ENCODE measurements at regions not wholly inside any gene's neighbourhood (a gene's known extent, or its start where the extent isn't known, plus 50 kb on each side); places are given as distances from the start of the nearest gene placed in this dataset.
"Not testable (repeated sequence)": the region's sequence is repeated elsewhere in the genome, so short reads cannot be mapped to it uniquely, and the experiment has no call there.

DNA sequence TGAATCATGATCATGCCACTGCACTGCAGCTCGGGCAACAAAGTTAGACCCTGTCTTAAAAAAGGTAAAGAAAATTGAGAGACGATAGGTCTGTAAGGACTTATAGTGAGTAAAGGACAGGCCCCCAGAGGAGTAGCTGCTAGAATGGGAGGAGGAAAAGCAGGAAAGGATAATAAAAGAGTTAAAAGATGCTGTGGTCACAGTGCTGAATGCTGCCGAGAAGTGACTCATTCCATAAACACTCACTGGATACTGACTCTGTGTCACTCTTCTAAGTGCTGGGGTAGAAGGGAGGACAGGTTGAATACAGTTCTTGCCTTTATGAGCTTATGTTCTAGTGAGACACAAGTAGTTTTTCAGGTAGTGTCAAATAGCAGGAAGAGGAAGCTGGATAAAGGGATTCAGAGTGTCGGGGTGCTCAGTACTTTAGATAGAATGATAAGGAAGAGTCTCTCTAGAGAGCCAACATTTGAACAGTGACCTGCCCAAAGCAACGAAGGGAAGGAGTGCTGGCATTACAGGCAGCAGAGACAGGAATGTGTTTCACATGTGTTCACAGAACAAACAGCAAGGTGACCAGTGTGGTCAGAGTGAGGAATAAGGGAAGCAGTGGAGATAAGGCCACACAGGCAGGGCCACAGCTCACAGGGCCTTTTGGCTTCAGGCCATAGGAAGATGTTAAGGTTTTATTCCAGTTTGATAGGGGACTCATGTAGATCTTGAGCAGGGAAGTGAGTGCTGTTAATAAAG lies 1240.5 kb downstream of the UQCRFS1 start:
- no peak overlapping the region for H3K27ac ChIP-seq (ENCODE audit: low read depth, low read length)
- WGBS, result 64% methylated on average over 5 of the region's 5 CpGs
- H3K4me3 ChIP-seq (ENCODE audit: low read length), result no peak overlapping the region

DNA sequence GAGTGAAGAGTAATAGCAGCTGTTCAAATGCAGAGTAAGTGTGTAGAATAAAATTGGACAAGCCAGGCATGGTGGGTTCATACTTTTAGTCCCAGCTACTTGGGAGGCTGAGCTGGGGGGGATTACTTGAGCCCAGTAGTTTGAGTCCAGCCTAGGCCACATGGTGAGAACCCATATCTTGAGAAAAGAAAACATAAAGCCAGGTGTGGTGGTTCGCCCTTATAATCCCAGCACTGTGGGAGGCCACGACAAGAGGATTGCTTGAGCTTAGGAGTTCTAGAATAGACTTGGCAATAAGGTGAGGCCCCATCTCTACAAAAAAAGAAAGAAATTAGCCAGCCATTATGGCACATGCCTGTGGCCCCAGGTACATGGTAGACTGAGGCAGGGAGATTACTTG lies 1241.1 kb downstream of the UQCRFS1 start:
- peak overlapping the region; percentile 7; the same call in 1 of the 2 replicates for H3K9ac ChIP-seq (ENCODE audit: low read depth, low read length)
- 79% methylated on average over 2 of the region's 2 CpGs for WGBS
- no peaks in the 10 kb centered on the region for H3K36me3 ChIP-seq (ENCODE audit: insufficient read depth, low read length)
- H3K4me1 ChIP-seq (ENCODE audit: insufficient read depth, low read length), result peaks cover 22% of the 10 kb centered on the region
- no peaks in the 10 kb centered on the region for H3K27me3 ChIP-seq (ENCODE audit: insufficient read depth, low read length)
- peak overlapping the region; percentile 23; the same call in 1 of the 2 replicates for H3K27ac ChIP-seq (ENCODE audit: low read depth, low read length)
- H3K4me3 ChIP-seq (ENCODE audit: low read length), result no peak overlapping the region
- H3K9me3 ChIP-seq (ENCODE audit: insufficient read depth, low read depth, low read length), result no peaks in the 10 kb centered on the region

More for the DNA sequence above, 1240.5 kb downstream of the UQCRFS1 start:
- Histone ChIP-seq H3K36me3 (ENCODE audit: insufficient read depth, low read length) (no peaks in the 10 kb centered on the region), H3K4me1 (ENCODE audit: insufficient read depth, low read length) (peaks cover 22% of the 10 kb centered on the region), H3K9me3 (ENCODE audit: insufficient read depth, low read depth, low read length) (no peaks in the 10 kb centered on the region), H3K27me3 (ENCODE audit: insufficient read depth, low read length) (no peaks in the 10 kb centered on the region), H3K9ac (ENCODE audit: low read depth, low read length) (peak overlapping the region; percentile 7; the same call in 1 of the 2 replicates)

DNA sequence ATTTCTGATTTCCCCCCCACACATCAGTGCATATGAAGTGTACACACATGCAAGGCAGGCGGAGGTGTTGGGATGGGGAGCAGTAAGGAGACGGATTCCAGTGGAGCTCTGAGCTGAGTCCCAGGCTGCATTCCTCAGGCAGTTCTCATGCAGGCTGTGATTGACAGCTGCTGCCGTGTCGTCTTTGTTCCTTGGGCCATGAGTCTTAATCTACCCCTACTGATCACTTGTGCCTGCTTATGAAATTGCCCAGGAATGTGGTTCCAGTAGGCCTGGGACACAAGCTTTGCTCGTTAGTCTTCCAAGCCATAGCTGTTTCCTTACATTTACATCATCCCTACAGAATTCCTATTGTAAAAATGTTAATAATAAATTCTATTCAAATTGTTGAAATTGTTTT lies 1241.9 kb downstream of the UQCRFS1 start:
- Histone ChIP-seq H3K27me3 (ENCODE audit: insufficient read depth, low read length) (no peaks in the 10 kb centered on the region), H3K9me3 (ENCODE audit: insufficient read depth, low read depth, low read length) (no peaks in the 10 kb centered on the region), H3K4me1 (ENCODE audit: insufficient read depth, low read length) (peaks cover 22% of the 10 kb centered on the region), H3K4me3 (ENCODE audit: low read length) (no peak overlapping the region), H3K27ac (ENCODE audit: low read depth, low read length) (no peak overlapping the region), H3K36me3 (ENCODE audit: insufficient read depth, low read length) (no peaks in the 10 kb centered on the region), H3K9ac (ENCODE audit: low read depth, low read length) (peak overlapping the region; percentile 7; the same call in 1 of the 2 replicates)
- WGBS, result 51% methylated on average over 5 of the region's 5 CpGs

DNA sequence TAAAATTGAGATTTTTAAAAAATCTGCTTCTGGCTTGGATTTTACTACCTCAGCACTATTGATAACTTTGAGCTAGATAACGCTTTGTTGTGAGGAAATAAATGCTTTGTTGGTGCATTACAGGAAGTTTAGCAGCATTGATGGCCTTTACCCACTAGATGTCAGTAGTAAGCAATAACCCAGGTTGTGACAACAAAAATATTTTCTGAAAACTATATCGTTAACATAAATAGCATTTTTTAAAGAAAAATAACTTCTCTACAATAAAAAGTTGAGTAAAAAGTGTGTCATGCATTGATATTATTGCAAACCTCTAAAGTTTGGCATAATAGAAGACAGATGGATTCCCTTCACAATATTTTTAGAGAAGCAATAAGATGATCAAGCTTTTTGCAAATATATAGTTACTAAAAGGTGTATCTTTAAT lies 1246.5 kb downstream of the UQCRFS1 start:
- no peak overlapping the region for H3K9ac ChIP-seq (ENCODE audit: low read depth, low read length)
- H3K4me3 ChIP-seq (ENCODE audit: low read length), result no peak overlapping the region
- H3K4me1 ChIP-seq (ENCODE audit: insufficient read depth, low read length), result peaks cover 24% of the 10 kb centered on the region
- H3K36me3 ChIP-seq (ENCODE audit: insufficient read depth, low read length), result no peaks in the 10 kb centered on the region
- WGBS, result 38% methylated on average over 1 of the region's 2 CpGs
- H3K27me3 ChIP-seq (ENCODE audit: insufficient read depth, low read length), result no peaks in the 10 kb centered on the region
- H3K27ac ChIP-seq (ENCODE audit: low read depth, low read length), result no peak overlapping the region
- H3K9me3 ChIP-seq (ENCODE audit: insufficient read depth, low read depth, low read length), result no peaks in the 10 kb centered on the region

DNA sequence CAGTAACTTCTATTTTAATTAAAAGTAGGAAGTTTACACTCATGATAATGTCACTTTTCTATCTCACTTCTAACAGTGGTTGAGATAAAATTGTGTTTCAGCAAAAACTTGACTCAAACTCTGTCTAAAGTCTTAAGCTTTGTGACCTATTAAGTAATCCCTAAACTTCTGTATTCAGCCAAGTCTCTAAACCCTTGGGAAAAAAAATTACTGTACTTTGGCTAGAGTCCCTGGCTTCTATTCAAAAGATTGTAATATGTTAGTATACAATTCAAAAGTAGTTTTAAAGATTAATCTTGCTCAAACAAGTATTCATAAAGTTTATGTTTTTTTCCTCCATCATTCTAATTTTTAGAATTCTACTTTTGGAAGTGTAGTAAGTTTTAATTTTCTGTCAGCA lies 1248.8 kb downstream of the UQCRFS1 start:
- no peaks in the 10 kb centered on the region for H3K36me3 ChIP-seq (ENCODE audit: insufficient read depth, low read length)
- H3K4me3 ChIP-seq (ENCODE audit: low read length), result no peak overlapping the region
- no peak overlapping the region for H3K9ac ChIP-seq (ENCODE audit: low read depth, low read length)
- H3K27me3 ChIP-seq (ENCODE audit: insufficient read depth, low read length), result no peaks in the 10 kb centered on the region
- H3K27ac ChIP-seq (ENCODE audit: low read depth, low read length), result no peak overlapping the region
- H3K9me3 ChIP-seq (ENCODE audit: insufficient read depth, low read depth, low read length), result no peaks in the 10 kb centered on the region
- peaks cover 13% of the 10 kb centered on the region for H3K4me1 ChIP-seq (ENCODE audit: insufficient read depth, low read length)

DNA sequence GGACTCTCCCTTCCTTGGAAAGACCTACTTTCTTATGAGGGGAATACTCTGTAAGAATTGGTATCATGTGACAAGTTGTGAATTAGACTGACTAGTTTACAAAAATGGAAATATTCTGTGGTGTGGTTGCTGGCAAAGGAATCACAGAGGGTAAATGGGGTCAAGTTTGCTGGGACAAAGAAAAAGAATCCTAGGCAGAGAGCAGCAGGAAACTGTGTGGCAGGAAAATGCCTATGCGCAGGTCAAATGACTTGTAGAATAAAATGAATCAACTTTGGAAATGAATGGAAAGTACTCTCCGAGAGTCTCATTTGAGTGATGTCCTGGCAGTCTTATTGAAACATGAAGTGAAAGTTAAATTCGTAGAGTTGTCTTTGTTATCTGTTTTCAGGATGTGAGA lies 1250.7 kb downstream of the UQCRFS1 start:
- Histone ChIP-seq H3K9ac (ENCODE audit: low read depth, low read length) (no peak overlapping the region), H3K4me1 (ENCODE audit: insufficient read depth, low read length) (peaks cover 14% of the 10 kb centered on the region), H3K4me3 (ENCODE audit: low read length) (no peak overlapping the region), H3K27ac (ENCODE audit: low read depth, low read length) (peak overlapping the region; percentile 21; the same call in 1 of the 2 replicates), H3K9me3 (ENCODE audit: insufficient read depth, low read depth, low read length) (no peaks in the 10 kb centered on the region), H3K27me3 (ENCODE audit: insufficient read depth, low read length) (no peaks in the 10 kb centered on the region), H3K36me3 (ENCODE audit: insufficient read depth, low read length) (no peaks in the 10 kb centered on the region)
- 57% methylated on average over 3 of the region's 3 CpGs for WGBS

DNA sequence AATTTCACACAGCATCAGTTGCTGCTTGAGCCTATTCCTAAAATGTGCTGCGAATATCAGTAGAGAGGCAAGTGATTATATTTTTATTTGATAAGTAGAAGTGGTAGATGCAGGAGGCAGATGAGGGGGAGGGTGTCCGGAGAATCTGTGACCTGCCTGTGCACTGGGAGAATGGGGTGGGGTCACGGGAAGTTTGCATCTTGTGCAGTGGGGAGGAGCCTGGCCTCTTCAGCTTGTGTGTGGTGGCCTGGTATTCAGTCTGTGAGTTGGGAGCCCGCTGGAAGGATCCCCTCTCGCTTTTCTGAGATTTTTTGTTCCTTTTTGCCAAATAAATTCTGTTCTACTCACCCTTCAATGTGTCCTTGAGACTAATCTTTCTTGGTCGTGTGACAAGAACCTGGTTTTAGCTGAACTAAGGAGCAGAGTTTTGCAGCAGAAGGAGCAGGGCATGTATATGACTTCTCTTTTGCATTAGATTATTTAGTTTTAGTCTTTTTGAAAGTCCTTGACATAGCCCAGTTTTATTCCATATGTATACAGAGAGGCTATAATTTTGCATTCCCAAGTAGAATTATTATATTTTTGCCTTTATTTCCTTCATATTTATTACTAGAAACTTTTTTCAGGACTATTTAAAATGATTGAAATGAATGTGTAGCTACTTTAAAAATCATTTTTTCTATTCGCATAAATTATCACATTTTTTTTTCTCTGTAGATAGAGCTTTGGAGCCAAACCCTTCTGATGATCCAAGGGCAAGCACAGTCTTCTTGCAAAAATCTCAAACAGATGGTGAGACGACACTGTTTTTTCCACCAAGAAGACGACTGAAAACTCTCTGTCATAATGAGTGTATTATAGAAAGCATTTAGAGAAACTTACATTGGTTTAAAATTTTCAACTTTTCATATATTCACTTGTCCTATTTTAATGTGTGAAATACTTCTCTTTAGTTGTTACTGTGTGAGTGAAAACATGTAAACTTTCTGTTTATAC lies 1257.2 kb downstream of the UQCRFS1 start:
- H3K27me3 ChIP-seq (ENCODE audit: insufficient read depth, low read length), result no peaks in the 10 kb centered on the region
- no peaks in the 10 kb centered on the region for H3K36me3 ChIP-seq (ENCODE audit: insufficient read depth, low read length)
- no peak overlapping the region for H3K9ac ChIP-seq (ENCODE audit: low read depth, low read length)
- H3K4me3 ChIP-seq (ENCODE audit: low read length), result no peak overlapping the region
- peaks cover 3% of the 10 kb centered on the region; the same call in 1 of the 2 replicates for H3K4me1 ChIP-seq (ENCODE audit: insufficient read depth, low read length)
- WGBS, result 90% methylated on average over 9 of the region's 9 CpGs
- H3K27ac ChIP-seq (ENCODE audit: low read depth, low read length), result no peak overlapping the region
- H3K9me3 ChIP-seq (ENCODE audit: insufficient read depth, low read depth, low read length), result no peaks in the 10 kb centered on the region

DNA sequence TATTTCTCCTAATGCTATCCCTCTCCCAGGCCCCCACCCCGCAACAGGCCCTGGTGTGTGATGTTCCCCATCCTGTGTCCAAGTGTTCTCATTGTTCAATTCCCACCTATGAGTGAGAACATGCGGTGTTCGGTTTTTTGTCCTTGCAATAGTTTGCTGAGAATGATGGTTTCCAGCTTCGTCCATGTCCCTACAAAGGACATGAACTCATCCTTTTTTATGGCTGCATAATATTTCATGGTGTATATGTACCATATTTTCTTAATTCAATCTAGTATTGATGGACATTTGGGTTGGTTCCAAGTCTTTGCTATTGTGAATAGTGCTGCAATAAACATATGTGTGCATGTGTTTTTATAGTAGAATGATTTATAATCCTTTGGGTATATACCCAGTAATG lies 1270.3 kb downstream of the UQCRFS1 start:
- H3K27ac ChIP-seq (ENCODE audit: low read depth, low read length); H3K9ac ChIP-seq (ENCODE audit: low read depth, low read length); H3K36me3 ChIP-seq (ENCODE audit: insufficient read depth, low read length); H3K4me1 ChIP-seq (ENCODE audit: insufficient read depth, low read length); H3K4me3 ChIP-seq (ENCODE audit: low read length); H3K27me3 ChIP-seq (ENCODE audit: insufficient read depth, low read length); H3K9me3 ChIP-seq (ENCODE audit: insufficient read depth, low read depth, low read length): not testable (repeated sequence)
- WGBS, result 77% methylated on average over 1 of the region's 4 CpGs

DNA sequence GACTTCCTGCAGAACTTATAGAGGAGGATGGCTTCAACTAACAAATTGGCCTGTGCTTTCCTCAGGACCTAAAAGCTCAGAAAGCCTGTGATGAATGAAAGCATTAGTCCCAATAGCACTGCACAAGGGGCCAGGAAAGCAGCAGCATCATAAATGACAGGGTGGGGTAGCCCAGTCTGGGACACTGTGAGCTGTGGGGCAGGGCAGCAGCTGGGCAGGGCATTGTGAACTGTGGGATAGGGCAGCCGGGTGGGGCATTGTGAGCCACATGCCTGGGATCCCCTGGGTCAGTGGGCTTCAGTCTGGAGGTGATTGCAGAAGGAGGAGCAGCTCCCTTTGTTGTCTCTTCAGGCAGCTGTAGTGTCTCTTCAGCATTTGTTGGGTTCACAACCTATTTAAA lies 1276.8 kb downstream of the UQCRFS1 start:
- Histone ChIP-seq H3K27ac (ENCODE audit: low read depth, low read length) (no peak overlapping the region), H3K4me3 (ENCODE audit: low read length) (no peak overlapping the region), H3K9ac (ENCODE audit: low read depth, low read length) (no peak overlapping the region), H3K36me3 (ENCODE audit: insufficient read depth, low read length) (no peaks in the 10 kb centered on the region), H3K27me3 (ENCODE audit: insufficient read depth, low read length) (no peaks in the 10 kb centered on the region), H3K9me3 (ENCODE audit: insufficient read depth, low read depth, low read length) (no peaks in the 10 kb centered on the region), H3K4me1 (ENCODE audit: insufficient read depth, low read length) (no peaks in the 10 kb centered on the region)
- WGBS, result 84% methylated on average over 1 of the region's 1 CpG

DNA sequence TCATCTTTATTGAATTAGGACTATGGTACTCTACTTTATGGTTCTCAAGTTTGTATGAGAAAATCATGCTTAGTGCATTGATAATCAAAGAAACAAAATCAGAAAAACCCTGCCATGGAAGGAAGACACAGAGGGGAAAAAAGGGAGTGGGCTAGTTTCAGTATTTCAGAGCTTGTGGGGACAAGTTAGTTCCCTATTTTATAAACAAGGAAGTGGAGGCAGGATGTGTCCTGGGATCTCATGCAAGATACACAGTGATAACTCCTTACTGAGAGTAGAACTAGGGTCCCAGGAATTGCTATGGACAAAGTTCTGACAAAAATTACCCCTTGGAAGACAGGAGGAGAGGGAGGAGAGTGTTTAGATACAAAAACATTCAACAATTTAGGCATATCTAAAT lies 1277.3 kb downstream of the UQCRFS1 start:
- no peaks in the 10 kb centered on the region for H3K9me3 ChIP-seq (ENCODE audit: insufficient read depth, low read depth, low read length)
- H3K27ac ChIP-seq (ENCODE audit: low read depth, low read length), result no peak overlapping the region

DNA sequence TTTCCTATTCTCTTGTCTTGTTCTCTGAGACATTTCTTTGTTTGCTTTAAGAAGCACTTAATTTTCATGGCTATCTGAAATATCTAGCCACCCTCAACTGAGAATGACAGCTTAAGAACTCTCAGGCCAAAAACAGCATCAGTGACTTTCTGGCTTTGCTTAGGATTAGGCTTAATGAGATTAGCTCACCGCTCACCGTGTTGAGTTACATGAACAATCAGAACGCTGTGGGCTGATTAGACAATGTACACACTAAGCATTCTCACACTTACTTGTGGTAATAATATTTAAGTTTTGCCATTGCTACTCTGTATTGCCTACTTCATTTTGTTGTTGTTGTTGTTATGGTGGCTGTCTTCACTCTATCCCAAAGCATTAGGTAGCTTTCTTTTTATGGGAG lies 1283.6 kb downstream of the UQCRFS1 start:
- Histone ChIP-seq H3K9ac (ENCODE audit: low read depth, low read length) (no peak overlapping the region), H3K36me3 (ENCODE audit: insufficient read depth, low read length) (no peaks in the 10 kb centered on the region), H3K27me3 (ENCODE audit: insufficient read depth, low read length) (no peaks in the 10 kb centered on the region), H3K4me3 (ENCODE audit: low read length) (no peak overlapping the region), H3K27ac (ENCODE audit: low read depth, low read length) (no peak overlapping the region), H3K9me3 (ENCODE audit: insufficient read depth, low read depth, low read length) (peaks cover 2% of the 10 kb centered on the region; the same call in 1 of the 2 replicates), H3K4me1 (ENCODE audit: insufficient read depth, low read length) (no peaks in the 10 kb centered on the region)
- 84% methylated on average over 2 of the region's 3 CpGs for WGBS

More for the DNA sequence above, 1277.3 kb downstream of the UQCRFS1 start:
- H3K27me3 ChIP-seq (ENCODE audit: insufficient read depth, low read length), result no peaks in the 10 kb centered on the region
- no peaks in the 10 kb centered on the region for H3K4me1 ChIP-seq (ENCODE audit: insufficient read depth, low read length)
- no peak overlapping the region for H3K9ac ChIP-seq (ENCODE audit: low read depth, low read length)
- no peak overlapping the region for H3K4me3 ChIP-seq (ENCODE audit: low read length)
- no peaks in the 10 kb centered on the region for H3K36me3 ChIP-seq (ENCODE audit: insufficient read depth, low read length)
